ENCODE measurements at regions not wholly inside any gene's neighbourhood (a gene's known extent, or its start where the extent isn't known, plus 50 kb on each side); places are given as distances from the start of the nearest gene placed in this dataset.

- TF ChIP-seq, protein P1, sequence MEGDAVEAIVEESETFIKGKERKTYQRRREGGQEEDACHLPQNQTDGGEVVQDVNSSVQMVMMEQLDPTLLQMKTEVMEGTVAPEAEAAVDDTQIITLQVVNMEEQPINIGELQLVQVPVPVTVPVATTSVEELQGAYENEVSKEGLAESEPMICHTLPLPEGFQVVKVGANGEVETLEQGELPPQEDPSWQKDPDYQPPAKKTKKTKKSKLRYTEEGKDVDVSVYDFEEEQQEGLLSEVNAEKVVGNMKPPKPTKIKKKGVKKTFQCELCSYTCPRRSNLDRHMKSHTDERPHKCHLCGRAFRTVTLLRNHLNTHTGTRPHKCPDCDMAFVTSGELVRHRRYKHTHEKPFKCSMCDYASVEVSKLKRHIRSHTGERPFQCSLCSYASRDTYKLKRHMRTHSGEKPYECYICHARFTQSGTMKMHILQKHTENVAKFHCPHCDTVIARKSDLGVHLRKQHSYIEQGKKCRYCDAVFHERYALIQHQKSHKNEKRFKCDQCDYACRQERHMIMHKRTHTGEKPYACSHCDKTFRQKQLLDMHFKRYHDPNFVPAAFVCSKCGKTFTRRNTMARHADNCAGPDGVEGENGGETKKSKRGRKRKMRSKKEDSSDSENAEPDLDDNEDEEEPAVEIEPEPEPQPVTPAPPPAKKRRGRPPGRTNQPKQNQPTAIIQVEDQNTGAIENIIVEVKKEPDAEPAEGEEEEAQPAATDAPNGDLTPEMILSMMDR (IDR thresholded peaks at IDR 0.05), result no peak
These were observed 118.4 kb upstream of the SLC25A13 start for GRCh38 chr7:96440328-96440727.

DNA sequence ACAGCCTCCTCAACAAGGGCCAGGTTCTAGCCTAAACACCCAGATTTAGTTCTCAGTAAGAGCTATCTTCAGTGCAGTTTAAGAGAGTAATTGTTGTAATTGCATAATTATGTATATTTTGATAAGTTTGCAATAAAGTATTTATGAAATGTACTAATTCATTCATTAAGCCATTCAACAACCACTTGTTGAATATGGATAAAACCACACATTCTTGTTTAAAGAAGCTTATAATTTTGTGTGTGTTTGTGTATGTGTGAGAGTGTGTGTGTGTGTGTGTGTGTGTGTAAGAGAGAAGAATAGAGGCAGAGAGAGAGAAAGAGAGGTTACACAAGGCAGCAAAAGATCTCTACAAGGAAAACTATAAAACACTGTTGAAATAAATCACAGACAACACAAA, 115.0 kb upstream of the SLC25A13 start:
- TF ChIP-seq, protein P1 (IDR thresholded peaks at IDR 0.05), result no peak

DNA sequence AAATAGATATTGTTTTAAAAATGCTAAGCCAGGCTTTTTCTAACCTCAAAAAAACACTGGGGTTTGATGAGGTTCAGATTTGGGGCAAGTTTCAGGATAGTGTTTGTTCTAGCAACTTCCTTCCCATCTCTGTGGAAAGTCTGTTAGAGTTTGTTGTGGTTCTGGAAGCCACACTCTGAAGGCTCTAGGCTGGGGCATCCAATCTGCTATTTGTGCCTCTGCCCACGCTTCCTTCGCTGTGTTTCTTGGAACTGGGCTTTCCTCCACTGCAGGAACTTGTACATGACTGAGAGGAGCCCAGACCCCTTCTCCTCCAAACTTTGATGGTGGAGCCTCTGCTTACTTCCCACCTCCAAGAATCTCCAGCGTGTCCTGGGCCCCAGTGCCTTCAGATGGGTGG, 108.5 kb upstream of the SLC25A13 start:
- TF ChIP-seq, protein P1 (IDR thresholded peaks at IDR 0.05), result no peak

- TF ChIP-seq, protein P1 (IDR thresholded peaks at IDR 0.05), result no peak
These were observed 105.2 kb upstream of the SLC25A13 start for GRCh38 chr7:96427143-96427542.

DNA sequence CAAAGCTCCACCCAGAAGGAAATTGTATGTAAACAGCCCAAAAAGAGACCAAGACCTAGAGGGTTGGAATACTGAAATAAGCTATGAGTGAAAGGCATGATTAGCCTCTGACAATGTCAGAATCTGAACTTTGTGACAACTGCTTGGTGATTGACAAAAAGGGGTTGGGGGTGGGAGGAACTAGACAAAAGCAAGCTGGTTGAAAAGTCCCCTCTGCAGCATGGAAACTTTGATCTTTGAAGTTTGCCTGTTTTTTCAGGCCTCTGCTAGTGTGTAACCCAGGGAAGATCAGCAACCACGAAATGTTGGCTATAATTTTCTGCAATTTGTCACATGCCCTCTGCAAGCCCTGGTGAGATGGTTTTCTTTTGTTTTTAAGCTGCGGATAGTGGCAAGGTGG, 104.8 kb upstream of the SLC25A13 start:
- TF ChIP-seq, protein P1 (IDR thresholded peaks at IDR 0.05), result no peak

DNA sequence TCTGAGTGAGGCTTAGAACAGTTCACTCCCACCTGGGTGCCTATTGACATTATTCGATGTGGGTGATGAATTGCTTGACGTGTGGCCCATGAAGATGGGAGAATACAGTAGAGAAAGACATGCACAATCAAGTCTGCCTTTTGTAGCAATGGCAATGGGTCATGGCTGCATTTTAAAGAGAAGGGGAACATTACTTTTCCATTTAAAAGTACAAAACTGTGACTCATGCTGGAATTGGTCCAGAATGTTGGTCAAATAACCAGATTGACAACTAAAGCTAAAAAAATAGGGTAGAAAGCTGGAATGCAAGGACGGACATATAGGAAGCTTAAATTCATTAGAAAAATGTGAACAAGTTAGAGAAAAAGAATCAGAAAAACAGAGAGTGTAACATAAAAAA, 104.1 kb upstream of the SLC25A13 start:
- TF ChIP-seq, protein P1 (IDR thresholded peaks at IDR 0.05), result no peak

- TF ChIP-seq, protein P1 (IDR thresholded peaks at IDR 0.05), result no peak
These were observed 102.5 kb upstream of the SLC25A13 start for GRCh38 chr7:96424411-96424810.

- TF ChIP-seq, protein P1 (IDR thresholded peaks at IDR 0.05), result no peak
These were observed 100.5 kb upstream of the SLC25A13 start for GRCh38 chr7:96422388-96422787.
